ACHN (cell line): ENCODE measurements at regions not wholly inside any gene's neighbourhood (a gene's known extent, or its start where the extent isn't known, plus 50 kb on each side); places are given as distances from the start of the nearest gene placed in this dataset.
"Not testable (repeated sequence)": the region's sequence is repeated elsewhere in the genome, so short reads cannot be mapped to it uniquely, and the experiment has no call there.

Experiments
- DNase-seq: peaks from one replicate; pipeline ENCODE4 v3.0.0-alpha.2; 2015
- in situ Hi-C: cut with HindIII; loops from 2 replicates; pipeline ENCODE4 v1.10.0; 2017; ENCODE audit warnings: low sequenced_read_pairs, low pct_ligation_motif_present, low pct_unique_long_range_greater_than_20kb

DNA sequence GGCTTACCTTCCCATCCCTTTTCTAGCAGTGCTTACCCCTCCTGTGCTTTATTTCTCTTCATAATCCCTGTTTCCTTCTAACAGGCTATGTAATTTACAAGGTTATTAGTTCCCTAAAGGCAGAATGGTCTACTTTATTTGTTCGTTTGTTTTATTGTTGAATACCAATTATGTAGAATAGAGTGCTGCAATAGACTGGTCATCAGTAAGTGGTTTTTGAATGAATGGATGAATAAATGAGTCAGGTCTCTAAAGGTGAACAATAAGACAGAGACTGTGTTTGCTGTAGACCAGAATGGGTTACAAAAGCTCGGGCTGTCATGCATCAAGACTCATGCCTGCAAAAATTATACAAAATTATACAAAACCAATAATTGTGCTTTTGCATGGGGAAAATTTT is 332.0 kb downstream of the IRS1 start:
- no peak for DNase-seq
- in situ Hi-C loops = no loop called here

DNA sequence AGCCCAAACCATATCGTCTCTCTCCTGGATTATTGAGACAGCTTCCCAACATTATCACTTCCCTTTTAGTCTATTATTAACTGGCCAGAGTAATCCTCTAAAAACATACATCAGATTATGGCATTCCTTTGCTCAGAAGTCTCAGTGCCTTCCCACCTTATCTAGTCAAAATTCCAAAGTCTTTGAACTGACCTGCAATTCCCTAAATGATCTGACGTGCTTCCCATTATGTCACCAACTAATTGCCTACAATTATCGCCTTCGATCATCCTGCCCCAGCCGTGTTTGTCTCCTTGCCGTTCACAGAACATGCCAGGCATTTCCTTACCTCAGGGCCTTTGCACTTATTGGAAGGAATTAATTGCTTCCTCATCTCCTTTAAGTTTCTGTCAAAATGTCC is 332.4 kb downstream of the IRS1 start:
- in situ Hi-C loops = no loop called here
- no peak for DNase-seq

DNA sequence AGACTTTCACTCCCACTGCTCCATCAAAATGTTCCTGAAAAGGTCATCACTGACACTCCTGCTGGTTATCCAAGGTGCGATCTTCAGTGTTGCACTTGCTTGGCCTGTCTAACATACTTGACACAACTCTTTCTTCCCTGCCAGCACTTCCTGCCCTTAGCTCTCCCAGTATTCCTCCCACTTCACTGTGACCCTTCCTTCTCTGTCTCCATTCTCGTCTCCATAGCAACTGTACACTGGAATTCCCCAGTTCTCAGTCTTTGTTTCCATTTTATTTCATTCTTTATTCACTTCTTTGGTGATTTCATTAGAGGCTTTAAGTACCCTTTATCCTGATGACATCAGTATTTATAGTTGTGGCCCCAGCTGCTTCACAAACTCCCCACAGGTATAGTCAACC is 333.0 kb downstream of the IRS1 start:
- DNase-seq = no peak
- in situ Hi-C loops = no loop called here

DNA sequence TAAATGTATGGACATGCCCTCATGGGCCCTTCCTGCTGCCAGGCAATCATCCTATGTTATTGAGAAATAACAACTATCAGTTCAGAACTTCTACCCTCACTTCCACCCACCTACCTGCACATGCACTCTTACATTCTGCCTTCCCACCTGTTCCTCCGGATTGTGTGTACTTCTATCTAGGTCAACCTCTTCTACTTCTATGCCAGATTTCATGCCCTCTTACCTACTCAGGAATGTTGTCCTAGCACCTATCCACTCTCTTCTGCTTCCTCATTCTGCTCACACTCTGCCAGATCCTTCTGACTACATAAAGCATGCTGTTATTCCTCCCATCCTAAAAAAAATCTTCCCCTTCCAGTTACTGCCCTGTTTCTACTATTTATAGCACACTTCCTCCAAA is 333.5 kb downstream of the IRS1 start:
- DNase-seq = no peak
- in situ Hi-C loops = no loop called here

DNA sequence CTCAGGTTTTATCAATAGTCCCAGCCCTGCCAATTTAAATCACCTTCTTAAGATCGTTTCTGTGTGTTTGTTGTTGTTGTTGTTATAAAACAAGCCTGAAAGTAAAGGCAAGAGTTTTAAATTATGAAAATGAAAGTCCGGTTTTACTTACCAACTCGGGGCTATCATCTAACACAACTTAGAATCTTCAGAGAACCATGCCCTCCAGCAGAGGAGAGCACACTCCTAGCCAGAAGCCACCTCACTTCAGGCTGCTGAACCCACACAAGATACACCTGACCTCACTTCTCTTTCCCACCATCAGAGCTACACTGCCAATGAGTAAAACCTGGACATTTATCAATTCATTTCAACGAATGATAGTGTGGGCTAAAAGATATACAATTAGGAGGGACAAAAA is 335.2 kb downstream of the IRS1 start:
- DNase-seq = no peak
- in situ Hi-C loops = no loop called here

DNA sequence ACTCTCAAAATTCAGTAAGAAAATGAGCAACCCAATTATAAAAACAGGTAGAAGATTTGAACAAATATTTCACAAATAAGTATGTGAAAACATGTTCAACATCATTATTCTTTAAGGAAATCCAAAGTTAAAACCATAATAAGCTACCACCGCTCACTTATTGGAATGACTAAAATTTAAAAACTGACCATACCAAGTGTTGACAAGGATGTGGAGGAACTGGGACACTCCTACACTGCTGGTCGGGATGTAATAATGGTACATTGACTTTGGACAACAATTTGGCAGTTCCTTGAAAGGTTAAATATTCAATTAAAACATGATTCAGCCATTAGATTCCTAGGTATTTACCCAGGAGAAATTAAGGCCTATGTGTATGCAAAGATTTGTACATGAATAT is 336.5 kb downstream of the IRS1 start:
- DNase-seq = no peak
- in situ Hi-C loops = no loop called here

DNA sequence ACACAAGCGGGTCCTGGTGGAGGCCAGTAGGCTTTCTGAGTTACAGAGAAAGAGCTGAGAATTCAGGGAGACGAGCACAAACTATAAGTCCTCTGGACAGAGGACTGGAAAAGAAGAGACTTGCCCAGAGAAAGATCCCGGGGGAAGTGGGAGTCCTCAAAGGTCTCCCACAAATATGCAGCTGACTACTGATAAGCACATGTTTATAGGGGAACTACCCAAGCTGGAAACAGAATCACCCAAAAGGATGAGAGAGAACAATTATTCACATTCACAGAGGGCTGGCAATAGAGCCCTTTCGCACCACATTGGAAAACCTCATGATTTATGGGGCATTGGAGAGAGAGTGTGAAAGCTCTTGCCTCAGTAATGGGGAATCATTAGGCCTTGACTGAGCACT is 337.6 kb downstream of the IRS1 start:
- no peak for DNase-seq
- in situ Hi-C loops = no loop called here

DNA sequence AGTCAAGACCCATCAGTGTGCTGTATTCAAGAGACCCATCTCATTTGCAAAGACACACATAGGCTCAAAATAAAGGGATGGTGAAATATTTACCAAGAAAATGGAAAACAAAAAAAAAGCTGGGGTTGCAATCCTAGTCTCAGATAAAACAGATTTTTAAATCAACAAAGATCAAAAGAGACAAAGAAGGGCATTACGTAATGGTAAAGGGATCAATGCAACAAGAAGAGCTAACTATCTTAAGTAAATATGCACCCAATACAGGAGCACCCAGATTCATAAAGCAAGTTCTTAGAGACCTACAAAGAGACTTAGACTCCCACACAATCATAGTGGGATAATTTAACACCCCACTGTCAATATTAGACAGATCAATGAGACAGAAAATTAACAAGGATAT is 343.5 kb downstream of the IRS1 start:
- in situ Hi-C loops, DNase-seq: not testable (repeated sequence)

DNA sequence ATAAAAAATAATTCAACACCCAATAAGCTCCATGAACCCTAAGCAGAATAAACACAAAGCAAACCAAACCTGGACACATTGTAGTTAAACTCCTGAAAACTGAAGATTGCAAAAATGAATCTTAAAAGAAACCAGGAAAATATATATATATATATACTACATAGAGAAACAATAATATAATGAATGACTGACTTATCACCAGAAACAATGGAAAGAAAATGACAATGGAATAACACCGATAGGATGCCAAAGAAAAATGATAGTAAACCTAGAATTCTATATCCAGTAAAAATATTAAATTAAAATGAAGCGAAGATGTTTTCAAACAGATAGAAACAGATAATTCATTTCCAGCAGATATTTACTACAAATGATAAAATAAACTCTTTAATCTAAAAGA is 346.9 kb downstream of the IRS1 start:
- in situ Hi-C loops = no loop called here
- no peak for DNase-seq

DNA sequence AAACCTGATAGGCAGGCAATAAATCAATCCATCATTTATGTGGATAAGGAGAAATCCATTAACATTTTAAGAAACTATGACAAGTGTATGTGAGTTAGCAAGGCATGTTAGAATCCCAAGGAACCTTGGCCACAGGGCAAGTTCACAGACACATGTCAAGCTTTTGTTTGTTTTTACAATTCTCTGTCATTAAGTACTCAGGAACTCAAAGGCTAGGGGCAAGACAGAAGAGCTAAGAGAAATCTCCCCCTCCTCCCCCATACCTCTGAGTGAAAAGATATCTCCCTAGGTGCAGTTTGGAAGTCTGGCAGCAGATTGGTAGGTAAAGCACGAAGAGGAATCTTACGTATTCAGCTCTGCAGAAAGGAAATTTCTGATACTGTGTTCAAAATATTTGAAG is 348.1 kb downstream of the IRS1 start:
- in situ Hi-C loops = no loop called here

DNA sequence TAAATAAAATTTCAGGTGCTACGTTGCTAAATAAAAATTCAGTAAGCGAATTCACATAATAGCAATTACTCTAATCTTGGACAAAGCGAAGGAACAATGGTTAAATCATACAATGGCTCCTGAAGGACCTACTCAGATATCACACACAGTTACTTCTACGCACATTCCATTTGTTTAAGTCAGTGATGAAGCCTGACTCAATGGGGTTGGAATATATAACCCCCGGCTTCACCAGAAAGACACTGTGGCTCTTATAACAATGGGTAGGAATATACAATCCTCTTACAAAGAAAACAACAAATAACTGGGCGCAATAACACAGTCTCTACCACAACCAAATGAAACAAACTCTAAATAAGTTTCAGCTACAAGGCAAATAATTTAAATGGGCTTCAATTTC is 349.5 kb downstream of the IRS1 start:
- in situ Hi-C loops = no loop called here
- DNase-seq = no peak

More for the DNA sequence above, 348.1 kb downstream of the IRS1 start:
- DNase-seq = no peak

DNA sequence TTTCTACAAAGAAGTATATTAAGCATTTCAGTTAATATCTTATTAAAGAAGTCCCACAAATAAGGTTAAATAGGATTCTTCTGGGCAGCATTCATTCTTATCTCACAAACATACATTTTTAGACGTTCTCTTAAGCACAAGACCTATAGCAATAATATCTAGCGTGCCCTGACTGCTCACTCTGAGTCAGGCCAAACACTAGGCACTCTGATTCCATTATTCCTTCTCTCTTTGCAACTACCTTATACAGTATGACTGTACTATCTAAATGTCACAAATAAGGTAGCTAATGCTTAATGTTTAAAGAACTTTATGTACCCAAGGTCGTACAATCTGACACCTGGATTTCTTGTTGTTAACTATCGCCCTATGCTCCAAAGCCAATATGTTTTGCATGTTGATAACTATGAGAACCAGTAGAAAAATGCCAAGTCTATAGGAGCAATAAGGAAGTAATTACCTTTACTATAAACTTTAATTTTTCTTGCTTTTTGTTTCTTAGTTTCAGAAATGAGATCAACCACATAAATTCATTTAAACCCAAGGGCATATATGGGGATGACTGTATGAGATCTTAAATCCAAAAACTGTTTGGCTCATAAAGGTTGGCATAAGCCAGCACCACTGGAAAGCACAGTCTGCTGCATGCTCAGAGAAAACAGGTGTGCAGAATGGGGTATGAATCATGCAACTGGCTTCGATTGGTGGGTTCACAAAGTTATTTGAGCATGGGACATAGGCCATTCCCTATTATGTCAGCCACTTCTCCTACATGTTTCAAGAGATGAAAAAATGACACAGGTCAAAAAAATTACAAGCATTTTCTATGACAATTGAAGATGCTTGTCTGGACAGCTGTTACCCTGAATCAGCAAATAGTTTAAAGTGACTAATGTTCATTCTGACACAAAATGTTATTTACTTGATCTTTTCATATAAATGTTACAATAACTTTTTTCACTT is 352.0 kb downstream of the IRS1 start:
- in situ Hi-C loops = no loop called here
- DNase-seq = no peak

DNA sequence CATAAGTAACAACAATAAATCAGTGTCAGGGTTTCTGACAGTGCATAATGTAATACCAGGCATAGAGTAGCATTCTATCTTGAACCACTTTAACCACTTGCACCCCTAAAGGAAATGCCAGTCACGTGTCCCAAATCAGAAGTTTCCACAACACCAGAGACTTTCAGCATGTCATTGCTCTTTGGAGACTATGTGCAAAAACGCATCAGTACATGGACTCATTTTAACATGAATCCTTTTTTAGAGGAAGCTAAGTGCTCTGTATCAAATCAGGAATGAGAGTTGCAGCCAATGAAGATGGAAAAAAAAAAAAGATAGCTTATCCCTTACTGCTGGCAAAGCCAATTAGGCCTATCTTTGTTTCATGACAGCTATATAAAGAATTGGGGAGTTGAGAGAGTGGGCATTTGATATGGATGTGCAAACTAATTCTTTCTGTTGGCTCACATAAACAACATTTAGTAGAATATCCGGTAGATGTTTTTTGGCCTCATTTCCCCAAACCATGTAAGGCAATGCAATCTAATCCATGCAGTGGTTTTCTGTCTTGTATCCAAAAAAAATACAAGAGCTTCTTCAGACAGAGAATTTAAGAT is 353.1 kb downstream of the IRS1 start:
- in situ Hi-C loops = no loop called here
- no peak for DNase-seq

DNA sequence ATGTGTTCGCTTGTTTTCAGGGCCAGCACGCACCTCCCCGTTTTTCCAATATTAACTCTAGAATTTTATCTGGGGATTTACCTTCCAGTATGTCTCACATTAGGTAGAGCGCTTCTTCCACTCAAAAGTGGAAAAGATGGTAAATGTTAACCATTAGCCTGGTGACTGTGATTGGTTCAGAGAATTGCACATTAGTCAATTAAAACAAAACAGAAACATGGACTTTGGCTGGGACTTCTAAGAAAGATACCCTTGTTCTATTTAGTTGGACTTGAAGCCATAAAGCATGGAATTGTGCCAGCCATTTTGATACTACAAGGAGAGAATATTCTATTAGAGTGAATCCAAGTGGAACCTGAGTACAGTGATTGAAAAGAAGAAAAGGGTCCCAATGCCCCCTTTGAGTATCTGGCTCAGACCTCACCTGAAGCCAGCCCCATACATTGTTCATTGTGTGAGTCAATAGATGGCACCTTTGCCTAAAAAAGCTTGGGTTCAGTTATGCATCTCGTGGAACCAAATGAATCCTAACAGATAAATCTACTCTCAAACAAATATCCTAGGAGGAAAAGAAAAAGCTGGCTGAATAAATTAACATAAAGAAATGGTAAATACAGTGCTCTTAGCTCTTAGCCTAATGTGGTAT is 354.3 kb downstream of the IRS1 start:
- in situ Hi-C loops = no loop called here
- DNase-seq = no peak

DNA sequence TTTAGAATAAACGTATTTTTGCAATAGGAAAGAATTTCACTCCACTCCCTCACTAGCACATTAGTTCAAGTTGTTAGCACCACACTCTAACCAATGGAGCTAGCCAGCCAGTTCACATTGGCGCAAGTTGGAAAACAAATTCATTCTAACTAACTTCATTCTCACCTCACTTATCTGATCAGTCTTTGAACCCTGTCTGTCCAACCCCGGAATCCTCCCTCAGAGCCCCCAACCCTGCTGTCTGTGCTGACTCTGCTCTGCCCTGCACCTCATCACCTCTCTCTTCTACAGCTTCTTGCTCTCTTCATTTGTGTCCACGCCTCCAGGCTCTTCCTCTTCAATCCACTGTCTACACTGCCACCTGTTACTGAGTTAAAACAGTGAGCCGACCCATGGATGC is 356.5 kb downstream of the IRS1 start:
- no peak for DNase-seq
- in situ Hi-C loops = no loop called here

DNA sequence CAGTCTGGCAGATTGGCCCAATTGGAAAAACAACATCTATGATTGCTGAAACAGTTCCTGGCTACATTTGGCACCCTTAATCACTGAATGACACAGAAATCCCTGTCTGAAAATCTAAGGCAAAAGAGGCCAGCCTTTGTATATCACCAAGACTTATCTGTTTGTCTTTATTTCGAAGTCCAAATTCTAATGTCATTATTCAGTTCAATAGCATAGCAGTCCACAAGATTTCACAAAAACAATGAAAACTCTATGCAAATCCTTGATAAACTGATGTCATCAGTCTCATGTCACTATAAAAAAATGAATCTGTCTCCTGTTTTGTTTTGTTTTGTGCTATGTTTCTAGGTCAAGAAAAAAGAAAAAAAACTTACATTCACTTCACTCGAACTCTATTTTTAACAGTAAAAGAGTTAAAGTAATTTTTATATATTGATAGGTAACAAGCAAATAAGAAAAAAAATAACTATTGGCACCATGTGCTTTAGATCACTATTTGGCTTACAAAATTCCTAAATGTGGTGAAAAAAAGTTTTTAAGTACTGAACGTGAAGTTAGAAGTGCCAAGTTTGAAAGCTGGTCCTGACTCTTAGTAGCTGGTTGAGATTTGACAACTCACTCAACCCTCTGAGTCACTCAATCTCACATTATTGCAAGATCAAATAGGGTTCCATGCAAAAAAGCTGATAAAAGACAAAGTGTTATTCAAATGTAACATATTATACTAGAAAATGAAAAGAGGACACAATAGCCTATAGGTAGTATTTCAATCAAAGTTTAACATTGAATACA is 359.3 kb downstream of the IRS1 start:
- in situ Hi-C loops = no loop called here
- DNase-seq = no peak

DNA sequence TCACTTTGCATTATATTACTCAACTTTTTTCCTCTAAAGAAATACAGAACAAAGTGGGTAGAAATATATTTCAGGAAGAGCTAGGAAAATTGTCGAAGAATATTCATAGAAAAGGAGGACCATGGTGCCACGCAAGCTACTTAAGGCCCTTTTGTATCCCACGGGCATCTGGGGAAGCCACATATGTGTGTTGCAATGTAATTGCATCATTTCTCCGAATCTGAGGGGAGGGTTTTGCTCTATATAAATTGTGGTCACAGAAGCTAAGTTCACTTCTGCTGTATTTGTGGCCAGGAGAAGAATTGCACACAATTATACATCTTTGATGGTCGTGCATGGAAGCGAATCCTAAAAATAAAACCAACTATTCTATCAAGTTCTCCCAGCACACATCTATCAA is 360.3 kb downstream of the IRS1 start:
- in situ Hi-C loops = no loop called here
- no peak for DNase-seq

DNA sequence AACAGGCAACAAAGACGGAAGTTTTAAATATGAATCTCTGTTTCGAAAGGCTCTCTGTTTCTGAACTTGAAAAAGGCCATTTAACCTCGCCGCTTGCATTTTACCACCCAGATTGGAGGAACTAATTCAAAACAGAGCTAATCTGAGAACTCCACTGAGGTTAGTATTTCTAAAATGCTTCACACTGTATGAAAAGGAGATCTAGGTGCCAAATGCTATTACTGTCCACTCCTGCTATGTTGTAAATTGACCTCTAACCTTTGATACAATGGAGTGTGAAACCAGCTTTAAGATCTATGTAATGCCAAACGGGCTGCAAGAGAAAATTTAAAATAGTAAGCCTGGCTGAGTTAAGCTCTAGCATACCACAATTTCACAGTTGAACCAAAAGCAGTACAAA is 364.5 kb downstream of the IRS1 start:
- in situ Hi-C loops = no loop called here
- DNase-seq = no peak

DNA sequence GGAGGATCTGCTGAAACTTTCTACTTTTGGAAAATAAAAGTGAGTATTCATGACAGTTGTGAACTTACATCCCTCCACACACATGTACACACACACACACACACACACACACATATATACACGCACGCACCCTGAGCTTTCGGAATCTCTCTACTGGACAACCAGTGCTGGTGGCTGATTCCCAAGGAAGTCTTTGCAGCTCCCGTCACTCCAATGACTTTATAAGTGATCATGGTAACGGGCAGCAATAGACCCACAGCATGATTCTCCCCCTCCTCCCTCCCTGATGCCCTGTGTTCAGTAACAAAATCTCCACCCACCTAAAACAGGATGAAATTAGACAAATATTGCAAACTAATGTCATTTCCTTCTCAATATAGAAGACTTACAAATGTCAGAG is 364.9 kb downstream of the IRS1 start:
- in situ Hi-C loops = no loop called here
- no peak for DNase-seq
